SK-N-SH (cell line): ENCODE measurements at regions not wholly inside any gene's neighbourhood (a gene's known extent, or its start where the extent isn't known, plus 50 kb on each side); places are given as distances from the start of the nearest gene placed in this dataset.

ENCODE experiments used
- CTCF ChIA-PET: fragments of 300-600, 350-600 bp; formaldehyde crosslinking; extraction: SDS; loops from one replicate; lab custom pipeline; 2021; lab: Yijun Ruan, JAX
- POLR2A ChIA-PET: fragments of 350-600 bp; sonication (Branson Sonifier 250); formaldehyde crosslinking; extraction: SDS; loops from one replicate; lab custom pipeline; 2020; ENCODE audit warnings: antibody characterized with exemption, inconsistent platforms; lab: Yijun Ruan, JAX
- DNase-seq: peaks from one replicate; pipeline ENCODE4 v3.0.0; 2012
- H2AFZ ChIP-seq: fragments of 200-600 bp; sonication (generic); 2 replicates; pipeline ENCODE4 v1.8.1; 2016; ENCODE audit warnings: antibody characterized with exemption, mild to moderate bottlenecking, low read depth
- H3F3A ChIP-seq: fragments of 200-600 bp; sonication (generic); replicated peaks from 2 replicates; pipeline ENCODE3; 2016; ENCODE audit warnings: antibody characterized with exemption, mild to moderate bottlenecking; ENCODE audit not compliant: insufficient read depth
- H3K27ac ChIP-seq, 2 experiments: fragments of 200-500 bp in 1 of 2; fragments of 200-600 bp in 1 of 2; sonication (Bioruptor generic) in 1 of 2; sonication (generic), shearing (Covaris generic) in 1 of 2; 2 replicates each; pipeline versions ENCODE4 v1.5.1 to v1.6.1; 2014 to 2016; ENCODE audit warnings: low read depth in 2 of 2, inconsistent platforms in 1 of 2, low read length in 1 of 2, mild to moderate bottlenecking in 1 of 2, mixed read lengths in 1 of 2
- H3K27me3 ChIP-seq: fragments of 200-600 bp; sonication (generic), shearing (Covaris generic); 2 replicates; pipeline ENCODE4 v1.6.1; 2016; ENCODE audit warnings: mixed run types; ENCODE audit not compliant: insufficient read depth
- H3K36me3 ChIP-seq, 2 experiments: fragments of 200-500 bp in 1 of 2; fragments of 200-600 bp in 1 of 2; sonication (Bioruptor generic) in 1 of 2; sonication (generic) in 1 of 2; replicated peaks in 1 of 2; 2 replicates each; pipeline versions ENCODE3 to v1.5.1; 2014 to 2016; ENCODE audit warnings: low read length in 1 of 2, mild to moderate bottlenecking in 1 of 2; ENCODE audit not compliant: insufficient read depth in 2 of 2, control insufficient read depth in 1 of 2
- H3K4me1 ChIP-seq, 2 experiments: fragments of 200-500 bp in 1 of 2; fragments of 200-600 bp in 1 of 2; sonication (Bioruptor generic) in 1 of 2; sonication (generic), shearing (Covaris generic) in 1 of 2; 2 replicates each; pipeline versions ENCODE4 v1.5.1 to v1.6.1; 2014 to 2016; ENCODE audit warnings: low read depth in 1 of 2, low read length in 1 of 2, mixed run types in 1 of 2; ENCODE audit not compliant: insufficient read depth in 2 of 2, control insufficient read depth in 1 of 2
- H3K4me2 ChIP-seq: fragments of 200-600 bp; sonication (generic), shearing (Covaris generic); 2 replicates; pipeline ENCODE4 v1.6.1; 2017; ENCODE audit warnings: mixed run types
- H3K4me3 ChIP-seq, 2 experiments: fragments of 200-500 bp in 1 of 2; fragments of 200-600 bp in 1 of 2; sonication (Bioruptor generic) in 1 of 2; sonication (generic), shearing (Covaris generic) in 1 of 2; 2 replicates each; pipeline versions ENCODE4 v1.5.1 to v1.8.1; 2014 to 2016; ENCODE audit warnings: low read depth in 2 of 2, inconsistent platforms in 1 of 2, low read length in 1 of 2, mild to moderate bottlenecking in 1 of 2, mixed read lengths in 1 of 2, moderate library complexity in 1 of 2
- H3K79me2 ChIP-seq: fragments of 200-600 bp; sonication (generic); 2 replicates; pipeline ENCODE4 v1.8.1; 2017; ENCODE audit warnings: mild to moderate bottlenecking; ENCODE audit not compliant: insufficient read depth
- H3K9ac ChIP-seq: fragments of 200-600 bp; sonication (generic); 2 replicates; pipeline ENCODE4 v1.6.1; 2017; ENCODE audit warnings: mixed run types
- H3K9me2 ChIP-seq: fragments of 200-600 bp; sonication (generic); 2 replicates; pipeline ENCODE4 v1.6.1; 2017; ENCODE audit warnings: mixed run types
- H3K9me3 ChIP-seq: fragments of 200-600 bp; sonication (generic); 2 replicates; pipeline ENCODE4 v1.6.1; 2017; ENCODE audit warnings: mixed run types, mild to moderate bottlenecking, moderate library complexity
- H4K20me1 ChIP-seq: fragments of 200-600 bp; sonication (generic); 2 replicates; pipeline ENCODE4 v1.6.1; 2017; ENCODE audit warnings: mild to moderate bottlenecking, mixed run types; ENCODE audit not compliant: insufficient read depth
- CHD2 ChIP-seq: fragments of 150-350 bp; IDR thresholded peaks from 2 replicates; pipeline ENCODE4 v1.6.1; 2018; ENCODE audit warnings: low read length; ENCODE audit not compliant: partially characterized antibody
- ELF1 ChIP-seq: IDR thresholded peaks from 2 replicates; pipeline ENCODE4 v1.4.0; 2012
- FOSL2 ChIP-seq: IDR thresholded peaks from 2 replicates; pipeline ENCODE4 v1.4.0; 2012; ENCODE audit warnings: low read depth, mild to moderate bottlenecking, moderate library complexity, borderline replicate concordance
- FOXJ3 ChIP-seq: sonication (generic); formaldehyde crosslinking; IDR thresholded peaks from 2 replicates; pipeline ENCODE4 v1.5.1; 2020; ENCODE audit warnings: mild to moderate bottlenecking, missing genetic modification reagents
- GABPA ChIP-seq: IDR thresholded peaks from 2 replicates; pipeline ENCODE4 v1.4.0; 2012; ENCODE audit warnings: low read depth, mild to moderate bottlenecking
- IRF3 ChIP-seq: fragments of 150-350 bp; IDR thresholded peaks from 2 replicates; pipeline ENCODE4 v1.6.1; 2016; ENCODE audit warnings: mild to moderate bottlenecking, low read depth, low read length
- MAX ChIP-seq: IDR thresholded peaks from 2 replicates; pipeline ENCODE4 v1.4.0; 2012; ENCODE audit warnings: low read depth
- NFIC ChIP-seq: IDR thresholded peaks from 2 replicates; pipeline ENCODE4 v1.4.0; 2012; ENCODE audit warnings: borderline replicate concordance
- RCOR1 ChIP-seq: fragments of 150-350 bp; IDR thresholded peaks from 2 replicates; pipeline ENCODE4 v1.6.1; 2017; ENCODE audit warnings: antibody characterized with exemption, low read length
- RXRA ChIP-seq: IDR thresholded peaks from 2 replicates; pipeline ENCODE4 v1.4.0; 2012; ENCODE audit warnings: low read depth, mild to moderate bottlenecking, borderline replicate concordance
- TAF1 ChIP-seq: IDR thresholded peaks from 2 replicates; pipeline ENCODE4 v1.6.1; 2012; ENCODE audit warnings: low read depth, mild to moderate bottlenecking, low read length, moderate library complexity, borderline replicate concordance
- TCF12 ChIP-seq: IDR thresholded peaks from 2 replicates; pipeline ENCODE4 v1.4.0; 2012
- TEAD4 ChIP-seq: IDR thresholded peaks from 2 replicates; pipeline ENCODE4 v1.4.0; 2012; ENCODE audit warnings: mild to moderate bottlenecking, borderline replicate concordance; ENCODE audit not compliant: insufficient read depth
- USF1 ChIP-seq: IDR thresholded peaks from 2 replicates; pipeline ENCODE4 v1.4.0; 2012; ENCODE audit warnings: low read depth, borderline replicate concordance
- ZBTB33 ChIP-seq: IDR thresholded peaks from 2 replicates; pipeline ENCODE4 v1.4.0; 2012; ENCODE audit warnings: low read depth, borderline replicate concordance

- POLR2A ChIA-PET = no interaction called here
- H3K9me3 ChIP-seq = no peaks in the 10 kb centered on the region
- H3K4me3 ChIP-seq = no peak overlapping the region
- peaks cover 25% of the 10 kb centered on the region for H3F3A ChIP-seq
- CTCF ChIA-PET = no interaction called here
- H3K79me2 ChIP-seq = no peaks in the 10 kb centered on the region
- peak overlapping the region; percentile 38; the same call in 1 of the 2 replicates for H3K9ac ChIP-seq
- peak overlapping the region; percentile 52 for H3K4me2 ChIP-seq
- no peaks in the 10 kb centered on the region for H4K20me1 ChIP-seq
- DNase-seq = no peak
- peak overlapping the region; percentile 0 to 87; a peak in 3 of 4 replicates for H3K27ac ChIP-seq
- H2AFZ ChIP-seq = peak overlapping the region; percentile 29; the same call in 1 of the 2 replicates
- no peaks in the 10 kb centered on the region for H3K36me3 ChIP-seq
- no peak for TF ChIP-seq GABPA
- no peak for TF ChIP-seq MAX
- no peak for TF ChIP-seq TCF12
- TF ChIP-seq TEAD4 = no peak
- TF ChIP-seq IRF3 = no peak
- TF ChIP-seq RCOR1 = no peak
- TF ChIP-seq NFIC = no peak
- TF ChIP-seq ZBTB33 = no peak
- TF ChIP-seq USF1 = no peak
- no peak for TF ChIP-seq FOSL2
- no peak for TF ChIP-seq RXRA
- TF ChIP-seq TAF1 = no peak
- TF ChIP-seq FOXJ3 = no peak
- no peak for TF ChIP-seq ELF1
- no peak for TF ChIP-seq CHD2
- H3K27me3 ChIP-seq = no peaks in the 10 kb centered on the region
- no peaks in the 10 kb centered on the region for H3K9me2 ChIP-seq
- H3K4me1 ChIP-seq = peaks cover 0 to 12% of the 10 kb centered on the region in 2 experiments; a peak in 2 of 4 replicates
These were observed 681.6 kb upstream of the GJE1 start for GRCh38 chr6:141451181-141451510.
